Activated T-helper 2 cell treated with anti-CD3 and anti-CD28 coated beads, Interferon-gamma antibody, Interleukin-2, Interleukin-4, amounts not matched to agents 10 μg/mL and 5 μg/mL and 100 μg/mL, durations not matched to agents 14 hours and 24 hours and 36 hours (primary cell): ENCODE measurements at regions not wholly inside any gene's neighbourhood (a gene's known extent, or its start where the extent isn't known, plus 50 kb on each side); places are given as distances from the start of the nearest gene placed in this dataset.

ENCODE experiments used
- DNase-seq: peaks from one replicate; pipeline ENCODE4 v3.0.0; 2021; ENCODE audit warnings: low spot score
- H3K27ac Mint-ChIP-seq: one replicate; pipeline ENCODE4 v1.8.0; 2021; ENCODE audit warnings: mixed read lengths
- H3K27me3 Mint-ChIP-seq: one replicate; pipeline ENCODE4 v1.8.0; 2021; ENCODE audit warnings: low read depth, mixed read lengths
- H3K36me3 Mint-ChIP-seq: one replicate; pipeline ENCODE4 v1.8.0; 2021; ENCODE audit warnings: low read depth, mixed read lengths
- H3K4me1 Mint-ChIP-seq: one replicate; pipeline ENCODE4 v1.8.0; 2021; ENCODE audit warnings: low read depth, mixed read lengths
- H3K4me3 Mint-ChIP-seq: one replicate; pipeline ENCODE4 v1.8.0; 2021; ENCODE audit warnings: low read depth, mild to moderate bottlenecking, moderate library complexity, mixed read lengths
- H3K9me3 Mint-ChIP-seq: one replicate; pipeline ENCODE4 v1.8.0; 2021; ENCODE audit warnings: mixed read lengths
- intact Hi-C: fragments of 100-400 bp; cut with micrococcal nuclease; formaldehyde crosslinking; loops from one replicate; pipeline ENCODE4 v1.15.1; 2023

DNA sequence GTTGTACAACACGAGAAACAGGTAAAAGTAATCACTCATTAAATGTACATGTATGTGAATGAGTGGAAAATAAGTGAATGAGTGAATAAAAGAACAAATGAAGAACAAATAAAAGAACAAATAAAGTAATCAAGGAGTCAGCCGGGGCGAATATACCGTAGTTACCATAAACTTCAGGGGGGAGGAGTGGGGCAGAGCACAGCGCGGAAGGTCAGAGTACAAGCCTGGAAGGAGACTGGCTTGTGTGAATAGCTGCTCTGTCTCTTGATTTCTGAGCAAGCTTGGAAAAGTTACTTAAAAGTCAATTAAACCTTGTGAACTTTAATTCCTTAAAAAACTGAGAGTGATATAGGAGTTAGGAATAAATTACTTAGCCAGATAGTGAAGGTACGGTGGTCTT lies 466.5 kb upstream of the CNTN4 start:
- intact Hi-C loops = no loop called here
- Mint-ChIP-seq H3K27me3 (no peaks in the 10 kb centered on the region), H3K27ac (no peak overlapping the region)

DNA sequence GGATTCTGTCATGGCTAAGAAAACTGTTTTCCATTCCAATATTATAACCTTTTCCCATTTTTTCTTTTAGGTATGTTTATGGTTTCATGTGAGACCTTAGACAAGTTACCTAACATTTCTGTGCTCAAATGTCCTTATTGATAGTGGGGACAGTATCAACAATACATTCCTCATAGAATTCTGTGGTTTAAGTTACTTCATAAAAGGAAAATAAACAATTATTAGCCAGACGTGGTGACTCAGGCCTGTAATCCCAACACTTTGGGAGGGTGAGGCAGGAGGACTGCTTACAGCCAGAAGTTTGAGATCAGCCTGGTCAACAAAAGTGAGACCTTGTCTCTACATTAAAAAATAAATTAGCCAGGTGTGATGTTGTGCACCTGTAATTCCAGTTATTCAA lies 436.8 kb upstream of the CNTN4 start:
- Mint-ChIP-seq H3K27me3 (no peaks in the 10 kb centered on the region), H3K9me3 (peaks cover 22% of the 10 kb centered on the region), H3K27ac (no peak overlapping the region), H3K4me1 (no peaks in the 10 kb centered on the region), H3K36me3 (no peaks in the 10 kb centered on the region), H3K4me3 (no peak overlapping the region)
- DNase-seq = no peak
- intact Hi-C loops = no loop called here

More for the DNA sequence above, 466.5 kb upstream of the CNTN4 start:
- Mint-ChIP-seq H3K4me3 (no peak overlapping the region), H3K9me3 (peaks cover 36% of the 10 kb centered on the region), H3K36me3 (no peaks in the 10 kb centered on the region), H3K4me1 (no peaks in the 10 kb centered on the region)
- DNase-seq = no peak

DNA sequence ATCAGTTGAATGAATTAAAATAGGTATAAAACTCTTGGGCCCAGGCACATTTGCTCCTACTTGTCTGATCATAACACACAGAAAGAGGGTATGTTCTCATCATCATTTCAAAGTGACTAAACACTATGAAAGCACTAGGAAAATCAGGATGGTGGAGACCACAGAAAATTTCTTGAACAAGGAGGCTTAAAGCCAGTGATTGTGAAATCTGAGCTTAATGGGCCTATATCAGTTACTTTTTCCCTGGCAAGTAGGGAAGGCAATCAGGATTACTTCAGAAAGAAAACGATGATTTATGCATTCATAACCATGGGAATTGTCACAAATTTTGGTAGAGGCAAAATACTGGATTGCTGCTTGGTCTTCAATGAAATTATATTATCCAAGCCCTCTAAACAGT lies 434.4 kb upstream of the CNTN4 start:
- no peak overlapping the region for H3K4me3 Mint-ChIP-seq
- intact Hi-C loops = no loop called here
- no peak overlapping the region for H3K27ac Mint-ChIP-seq
- no peaks in the 10 kb centered on the region for H3K4me1 Mint-ChIP-seq
- H3K36me3 Mint-ChIP-seq = no peaks in the 10 kb centered on the region
- H3K27me3 Mint-ChIP-seq = no peaks in the 10 kb centered on the region
- peaks cover 15% of the 10 kb centered on the region for H3K9me3 Mint-ChIP-seq
- no peak for DNase-seq

DNA sequence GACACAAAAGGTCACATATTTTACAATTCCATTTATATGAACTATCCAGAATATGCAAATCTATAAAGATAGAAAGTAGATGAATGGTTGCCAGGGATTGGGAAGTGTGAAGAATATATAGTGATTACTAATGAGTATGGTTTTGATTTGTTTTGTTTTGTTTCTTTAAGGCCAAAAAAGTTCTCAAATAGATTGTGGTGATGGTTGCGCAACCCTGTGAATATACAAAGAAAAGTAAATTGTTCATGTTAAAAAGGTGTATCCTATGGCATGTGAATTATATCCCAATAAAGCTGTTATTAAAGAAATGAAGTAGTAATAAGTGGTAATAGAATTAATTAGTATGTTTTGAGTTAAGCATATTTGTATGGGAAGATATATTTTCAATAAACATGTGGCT lies 431.8 kb upstream of the CNTN4 start:
- Mint-ChIP-seq H3K27me3 (no peaks in the 10 kb centered on the region), H3K27ac (no peak overlapping the region), H3K4me1 (no peaks in the 10 kb centered on the region), H3K9me3 (peaks cover 18% of the 10 kb centered on the region), H3K36me3 (no peaks in the 10 kb centered on the region), H3K4me3 (no peak overlapping the region)
- intact Hi-C loops = no loop called here
- DNase-seq = no peak

DNA sequence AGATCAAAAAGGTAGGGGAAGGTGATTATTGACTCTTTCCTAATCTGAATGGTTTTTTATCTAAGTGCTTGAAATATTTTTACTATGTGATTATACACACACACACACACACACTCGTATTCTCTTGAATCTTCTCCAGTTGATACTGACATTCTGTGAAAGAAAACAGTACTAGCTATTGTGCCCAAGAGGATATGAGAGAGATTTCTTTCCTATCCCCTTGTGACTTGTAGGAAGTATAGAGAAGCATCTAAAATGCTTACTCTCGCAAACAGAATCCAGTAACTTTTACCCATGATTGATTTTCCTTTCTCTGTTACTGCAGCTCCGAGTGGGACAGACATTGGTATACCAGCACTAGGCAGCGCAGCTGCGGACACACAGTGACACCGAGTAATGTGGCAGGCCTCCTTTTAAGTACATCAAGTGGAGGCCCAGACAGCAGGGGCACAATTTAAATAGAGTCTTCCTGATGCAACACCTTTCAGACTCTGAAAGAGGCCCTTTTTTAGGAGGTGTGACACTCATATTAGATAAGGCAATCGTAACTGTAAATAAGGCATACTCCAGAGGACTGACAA lies 421.0 kb upstream of the CNTN4 start:
- Mint-ChIP-seq H3K4me1 (no peaks in the 10 kb centered on the region), H3K4me3 (no peak overlapping the region), H3K27me3 (no peaks in the 10 kb centered on the region), H3K36me3 (no peaks in the 10 kb centered on the region), H3K27ac (no peak overlapping the region), H3K9me3 (peaks cover 35% of the 10 kb centered on the region)
- no peak for DNase-seq
- intact Hi-C loops = no loop called here

DNA sequence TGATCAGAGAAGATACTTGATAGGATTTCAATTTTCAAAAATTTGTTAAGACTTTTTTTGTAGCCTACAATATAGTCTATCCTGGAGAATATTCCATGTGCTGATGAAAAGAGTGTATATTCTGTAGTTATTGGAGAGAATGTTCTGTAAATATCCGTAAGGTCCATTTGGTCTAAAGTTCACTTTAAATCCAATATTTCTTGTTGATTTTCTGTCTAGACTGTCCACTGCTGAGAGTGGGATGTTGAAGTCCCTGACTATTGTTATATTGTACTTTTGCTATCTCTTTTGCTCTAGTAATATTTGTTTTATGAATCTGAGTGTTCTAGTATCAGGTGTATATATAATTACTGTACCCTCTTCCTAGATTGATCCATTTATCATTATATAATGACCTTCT lies 406.2 kb upstream of the CNTN4 start:
- no peak overlapping the region for H3K4me3 Mint-ChIP-seq
- no peaks in the 10 kb centered on the region for H3K36me3 Mint-ChIP-seq
- H3K27ac Mint-ChIP-seq = no peak overlapping the region
- no peaks in the 10 kb centered on the region for H3K27me3 Mint-ChIP-seq
- H3K4me1 Mint-ChIP-seq = no peaks in the 10 kb centered on the region
- peaks cover 21% of the 10 kb centered on the region for H3K9me3 Mint-ChIP-seq
- intact Hi-C loops = no loop called here
- DNase-seq = no peak

DNA sequence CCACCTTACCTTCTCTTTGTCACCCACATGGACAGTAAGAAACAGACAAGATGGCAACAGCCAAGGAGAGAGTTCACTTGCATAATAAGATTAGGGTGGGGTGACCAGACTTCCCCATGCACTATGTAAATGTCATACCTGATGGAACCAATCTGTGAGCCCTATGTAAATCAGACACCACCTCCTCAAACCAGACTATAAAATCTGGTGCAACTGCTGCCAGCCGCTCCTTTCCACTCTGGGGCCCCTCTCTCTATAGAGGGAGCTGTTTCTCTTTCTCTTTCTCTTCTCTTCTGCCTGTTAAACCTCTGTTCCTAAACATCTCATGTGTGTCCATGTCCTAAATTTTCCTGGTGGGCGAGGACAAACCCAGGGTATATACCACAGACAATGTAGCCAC lies 405.5 kb upstream of the CNTN4 start:
- no peak for DNase-seq
- H3K9me3 Mint-ChIP-seq = peaks cover 21% of the 10 kb centered on the region
- no peaks in the 10 kb centered on the region for H3K27me3 Mint-ChIP-seq
- H3K27ac Mint-ChIP-seq = no peak overlapping the region
- intact Hi-C loops = no loop called here
- no peaks in the 10 kb centered on the region for H3K36me3 Mint-ChIP-seq
- H3K4me1 Mint-ChIP-seq = no peaks in the 10 kb centered on the region
- no peak overlapping the region for H3K4me3 Mint-ChIP-seq

DNA sequence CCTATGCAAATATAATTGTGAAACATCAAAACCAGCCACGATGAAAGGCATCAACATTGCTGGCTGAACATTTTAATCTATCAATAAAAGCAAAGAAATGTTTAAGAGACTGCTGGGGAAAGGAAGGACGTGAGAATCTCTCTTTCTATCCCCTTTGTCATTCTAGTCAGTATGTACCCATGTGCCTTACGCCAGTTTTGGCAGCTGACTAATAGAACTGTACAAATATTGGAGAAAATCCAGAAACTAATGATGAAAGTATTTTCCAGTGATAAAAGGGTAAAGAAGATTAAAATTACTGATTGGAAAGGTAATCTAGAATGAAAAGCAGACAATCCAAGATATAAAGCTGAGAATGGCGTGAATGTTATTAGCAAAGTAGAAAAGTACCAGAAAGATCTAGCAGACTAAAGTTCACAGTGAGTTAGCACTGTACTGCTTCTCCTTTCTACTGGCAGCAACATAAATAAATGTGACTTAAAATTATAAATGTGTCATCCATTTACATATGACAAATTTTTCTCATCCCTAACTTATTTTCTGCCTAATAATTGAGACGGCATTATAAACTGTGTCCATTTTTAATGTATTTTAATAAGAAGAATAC lies 401.9 kb upstream of the CNTN4 start:
- no peak for DNase-seq
- H3K9me3 Mint-ChIP-seq = peaks cover 17% of the 10 kb centered on the region
- H3K27me3 Mint-ChIP-seq = no peaks in the 10 kb centered on the region
- no peaks in the 10 kb centered on the region for H3K36me3 Mint-ChIP-seq
- H3K4me1 Mint-ChIP-seq = no peaks in the 10 kb centered on the region
- H3K4me3 Mint-ChIP-seq = no peak overlapping the region
- intact Hi-C loops = no loop called here
- no peak overlapping the region for H3K27ac Mint-ChIP-seq

DNA sequence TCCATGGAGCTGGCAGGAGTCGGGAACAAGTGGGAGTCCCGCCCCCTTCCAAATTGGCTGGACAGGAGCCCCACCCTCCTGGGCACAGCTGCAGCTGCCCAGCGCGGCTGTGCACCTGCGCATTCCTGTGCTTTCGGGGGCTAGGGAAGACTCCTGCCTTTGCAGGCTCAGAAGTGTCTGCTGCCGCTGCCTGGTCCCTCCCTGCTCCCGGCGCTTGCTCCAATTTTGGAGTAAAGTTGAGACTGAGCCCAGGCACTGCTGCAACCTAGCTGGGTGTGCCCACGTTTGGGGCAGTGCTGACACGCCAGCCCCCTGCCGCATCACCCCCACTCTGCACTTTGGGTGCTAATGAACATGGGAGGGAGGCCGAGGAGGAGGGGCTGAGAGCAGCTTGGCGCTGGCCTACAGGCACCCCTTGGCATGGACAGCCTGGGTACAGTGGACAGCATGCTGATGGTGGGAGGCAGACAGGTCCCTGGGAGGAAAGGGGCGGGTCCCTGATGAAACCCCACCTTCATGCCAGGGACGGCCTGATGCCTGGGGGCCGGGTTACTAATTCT lies 399.2 kb upstream of the CNTN4 start:
- intact Hi-C loops = no loop called here
- H3K9me3 Mint-ChIP-seq = peaks cover 17% of the 10 kb centered on the region
- H3K4me3 Mint-ChIP-seq = no peak overlapping the region
- H3K4me1 Mint-ChIP-seq = no peaks in the 10 kb centered on the region
- no peaks in the 10 kb centered on the region for H3K36me3 Mint-ChIP-seq
- no peak overlapping the region for H3K27ac Mint-ChIP-seq
- H3K27me3 Mint-ChIP-seq = no peaks in the 10 kb centered on the region
- no peak for DNase-seq

DNA sequence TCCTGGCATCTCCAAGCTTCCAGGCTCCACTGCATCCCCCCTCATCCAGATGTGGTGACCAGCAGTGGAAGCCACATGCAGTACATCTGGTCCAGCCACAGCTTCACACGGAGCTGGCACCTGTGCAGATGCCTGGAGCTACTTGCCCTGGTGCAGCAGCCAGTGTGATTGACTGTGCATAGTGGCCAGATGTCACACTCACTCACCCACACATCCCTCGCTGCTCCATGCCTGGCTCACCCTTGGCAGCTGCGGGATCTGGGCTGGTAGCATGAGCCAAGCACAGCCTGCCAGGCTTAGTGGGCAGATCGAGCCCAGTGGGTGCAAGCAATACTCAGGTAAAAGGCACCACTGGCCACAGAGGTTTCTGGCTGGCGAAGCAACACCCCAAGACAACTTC lies 398.0 kb upstream of the CNTN4 start:
- peaks cover 12% of the 10 kb centered on the region for H3K9me3 Mint-ChIP-seq
- H3K36me3 Mint-ChIP-seq = no peaks in the 10 kb centered on the region
- H3K27ac Mint-ChIP-seq = no peak overlapping the region
- H3K4me3 Mint-ChIP-seq = no peak overlapping the region
- intact Hi-C loops = no loop called here
- H3K27me3 Mint-ChIP-seq = no peaks in the 10 kb centered on the region
- no peak for DNase-seq
- no peaks in the 10 kb centered on the region for H3K4me1 Mint-ChIP-seq

DNA sequence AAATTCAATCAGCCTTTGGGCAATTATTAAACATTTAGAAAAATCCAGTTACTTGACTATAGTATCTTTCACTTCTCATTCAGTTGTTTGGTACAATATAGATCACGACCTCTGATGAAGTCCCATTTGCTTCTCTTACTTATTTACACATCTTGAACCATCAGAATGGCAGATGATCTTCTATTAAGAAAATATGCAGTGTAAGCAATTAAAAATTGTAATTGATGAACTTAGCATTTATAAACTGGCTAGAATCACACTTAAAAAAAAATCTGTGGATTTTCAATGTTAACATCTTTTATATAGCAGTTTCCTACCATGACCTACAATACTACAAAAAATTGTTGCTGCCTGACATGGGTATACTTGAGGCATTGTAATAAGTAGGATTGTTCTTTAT lies 395.5 kb upstream of the CNTN4 start:
- no peaks in the 10 kb centered on the region for H3K36me3 Mint-ChIP-seq
- DNase-seq = no peak
- no peaks in the 10 kb centered on the region for H3K4me1 Mint-ChIP-seq
- H3K27me3 Mint-ChIP-seq = no peaks in the 10 kb centered on the region
- peaks cover 22% of the 10 kb centered on the region for H3K9me3 Mint-ChIP-seq
- intact Hi-C loops = no loop called here
- H3K27ac Mint-ChIP-seq = no peak overlapping the region
- no peak overlapping the region for H3K4me3 Mint-ChIP-seq

DNA sequence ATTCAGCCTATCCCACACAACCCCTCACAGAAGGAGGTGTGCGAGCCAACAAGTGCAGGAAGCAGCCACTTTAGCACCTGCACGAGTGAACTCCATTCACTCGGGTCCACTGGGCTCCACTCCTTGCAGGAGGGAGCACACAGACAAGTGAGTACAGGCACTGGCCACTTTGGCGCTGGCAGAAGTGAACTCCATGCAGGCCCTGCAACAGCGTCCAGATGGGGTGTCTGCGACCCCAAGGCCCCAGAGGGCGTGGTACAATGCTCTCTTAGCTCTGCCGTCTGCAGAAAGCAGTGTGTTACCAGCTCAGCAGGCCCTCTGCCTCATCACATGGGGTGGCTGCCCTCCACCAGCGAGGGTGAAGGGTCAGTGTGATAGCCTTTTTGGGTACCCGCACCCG lies 388.0 kb upstream of the CNTN4 start:
- H3K9me3 Mint-ChIP-seq = peaks cover 13% of the 10 kb centered on the region
- H3K27me3 Mint-ChIP-seq = no peaks in the 10 kb centered on the region
- no peak overlapping the region for H3K27ac Mint-ChIP-seq
- intact Hi-C loops = no loop called here
- H3K36me3 Mint-ChIP-seq = no peaks in the 10 kb centered on the region
- no peak overlapping the region for H3K4me3 Mint-ChIP-seq
- no peaks in the 10 kb centered on the region for H3K4me1 Mint-ChIP-seq
- no peak for DNase-seq

DNA sequence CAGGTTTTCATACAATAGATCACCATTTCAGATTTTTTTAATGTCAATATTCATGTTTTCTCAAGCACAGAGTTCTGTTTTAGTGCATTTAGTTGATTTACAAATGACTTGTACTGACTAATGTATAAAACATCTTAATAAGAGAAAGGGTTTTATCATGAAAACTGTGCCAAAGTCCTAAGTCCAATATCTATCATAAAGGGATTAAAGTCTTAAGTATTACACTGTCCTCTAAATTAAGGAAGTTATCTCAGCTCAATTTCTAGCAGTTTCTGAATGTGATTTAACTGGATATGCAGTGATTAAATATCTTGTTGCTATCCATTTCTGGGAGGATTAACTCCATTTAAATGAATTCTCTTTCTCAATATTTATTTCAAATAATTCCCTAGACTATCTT lies 381.1 kb upstream of the CNTN4 start:
- H3K27ac Mint-ChIP-seq = no peak overlapping the region
- peaks cover 8% of the 10 kb centered on the region for H3K9me3 Mint-ChIP-seq
- H3K4me3 Mint-ChIP-seq = no peak overlapping the region
- no peaks in the 10 kb centered on the region for H3K27me3 Mint-ChIP-seq
- no peaks in the 10 kb centered on the region for H3K4me1 Mint-ChIP-seq
- DNase-seq = no peak
- intact Hi-C loops = no loop called here
- H3K36me3 Mint-ChIP-seq = no peaks in the 10 kb centered on the region
